OCI-LY1 (cell line): ENCODE measurements at regions not wholly inside any gene's neighbourhood (a gene's known extent, or its start where the extent isn't known, plus 50 kb on each side); places are given as distances from the start of the nearest gene placed in this dataset.

Experiments
- H2AFZ ChIP-seq: fragments of 200-600 bp; sonication (generic), shearing (Covaris generic); 2 replicates; pipeline ENCODE4 v1.6.0; 2014; ENCODE audit warnings: antibody characterized with exemption, mild to moderate bottlenecking, low read length
- H3F3A ChIP-seq: fragments of 200-600 bp; sonication (generic), shearing (Covaris generic); 2 replicates; pipeline ENCODE4 v1.6.0; 2014; ENCODE audit warnings: mild to moderate bottlenecking, antibody characterized with exemption, low read length, moderate library complexity; ENCODE audit not compliant: insufficient read depth
- H3K27ac ChIP-seq: fragments of 200-600 bp; sonication (generic); 2 replicates; pipeline ENCODE4 v1.5.1; 2014; ENCODE audit warnings: low read length, mixed run types, mild to moderate bottlenecking, low read depth; ENCODE audit not compliant: poor library complexity, severe bottlenecking
- H3K27me3 ChIP-seq: fragments of 200-600 bp; sonication (generic); 2 replicates; pipeline ENCODE4 v1.6.0; 2014; ENCODE audit warnings: antibody characterized with exemption, mild to moderate bottlenecking, low read length, moderate library complexity; ENCODE audit not compliant: insufficient read depth
- H3K36me3 ChIP-seq: fragments of 200-600 bp; sonication (generic); 2 replicates; pipeline ENCODE4 v1.6.1; 2014; ENCODE audit warnings: mild to moderate bottlenecking, antibody characterized with exemption, low read length, moderate library complexity, mixed read lengths; ENCODE audit not compliant: insufficient read depth
- H3K4me1 ChIP-seq: fragments of 200-600 bp; sonication (generic); 2 replicates; pipeline ENCODE4 v1.5.1; 2014; ENCODE audit warnings: mild to moderate bottlenecking, low read length, moderate library complexity; ENCODE audit not compliant: insufficient read depth, severe bottlenecking
- H3K4me2 ChIP-seq: fragments of 200-600 bp; sonication (generic), shearing (Covaris generic); 2 replicates; pipeline ENCODE4 v1.6.1; 2014; ENCODE audit warnings: low read length
- H3K4me3 ChIP-seq: fragments of 200-600 bp; sonication (generic); 2 replicates; pipeline ENCODE4 v1.5.1; 2014; ENCODE audit warnings: low read length, low read depth, mild to moderate bottlenecking, mixed read lengths; ENCODE audit not compliant: poor library complexity, severe bottlenecking
- H3K79me2 ChIP-seq: fragments of 200-600 bp; shearing (Covaris generic); 2 replicates; pipeline ENCODE4 v1.6.1; 2016; ENCODE audit warnings: mixed run types, low read length, mixed read lengths; ENCODE audit not compliant: insufficient read depth
- H3K9ac ChIP-seq: fragments of 200-600 bp; sonication (generic), shearing (Covaris generic); 2 replicates; pipeline ENCODE4 v1.6.1; 2014; ENCODE audit warnings: mild to moderate bottlenecking, low read length, mixed read lengths
- H3K9me2 ChIP-seq: fragments of 200-600 bp; sonication (generic), shearing (Covaris generic); 2 replicates; pipeline ENCODE4 v1.6.1; 2014; ENCODE audit warnings: low read depth, mild to moderate bottlenecking, low read length, mixed read lengths
- H3K9me3 ChIP-seq: fragments of 200-600 bp; shearing (Covaris generic); 2 replicates; pipeline ENCODE4 v1.6.1; 2014; ENCODE audit warnings: low read length, mixed read lengths
- H4K20me1 ChIP-seq: fragments of 200-600 bp; sonication (generic), shearing (Covaris generic); 2 replicates; pipeline ENCODE4 v1.6.0; 2016; ENCODE audit warnings: mild to moderate bottlenecking, low read length; ENCODE audit not compliant: insufficient read depth
- EZH2 ChIP-seq: fragments of 200-600 bp; sonication (generic), shearing (Covaris generic); IDR thresholded peaks from 2 replicates; pipeline ENCODE4 v1.8.0; 2017; ENCODE audit warnings: borderline replicate concordance, mixed run types, mild to moderate bottlenecking, antibody characterized with exemption, low read length, moderate library complexity, mixed read lengths
- TF ChIP-seq, protein P1 (sequence below): fragments of 200-600 bp; sonication (generic), shearing (Covaris generic); IDR thresholded peaks from 2 replicates; pipeline ENCODE4 v1.5.1; 2017; ENCODE audit warnings: mild to moderate bottlenecking, antibody characterized with exemption, low read length, moderate library complexity, mixed read lengths

DNA sequence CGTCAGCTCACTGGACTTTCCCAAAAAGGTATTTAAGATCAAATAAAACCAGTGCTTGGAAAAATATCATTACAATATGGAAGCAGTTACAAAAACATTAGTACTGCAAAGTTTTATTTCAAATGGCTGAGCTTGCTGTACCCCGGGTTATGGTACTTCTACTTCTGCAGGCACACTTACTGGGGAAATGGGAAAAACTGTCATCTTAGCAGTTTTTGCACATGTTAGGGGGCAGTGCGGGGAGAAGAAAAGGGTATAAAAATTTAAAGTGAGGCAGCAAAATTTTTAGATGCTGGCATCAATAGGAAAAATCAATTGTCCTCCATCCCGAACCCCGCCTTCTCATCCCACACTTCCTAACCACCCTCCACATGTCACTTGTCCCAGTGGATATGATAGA is 133.4 kb downstream of the ATG4C start:
- Histone ChIP-seq H3K4me2 (no peak overlapping the region), H3K4me3 (no peak overlapping the region), H4K20me1 (no peaks in the 10 kb centered on the region), H2AFZ (no peak overlapping the region), H3F3A (no peaks in the 10 kb centered on the region), H3K9ac (no peak overlapping the region), H3K9me3 (no peaks in the 10 kb centered on the region), H3K27me3 (peaks cover 5% of the 10 kb centered on the region), H3K79me2 (no peaks in the 10 kb centered on the region), H3K27ac (no peak overlapping the region), H3K36me3 (no peaks in the 10 kb centered on the region), H3K4me1 (no peaks in the 10 kb centered on the region), H3K9me2 (no peaks in the 10 kb centered on the region)
- TF ChIP-seq, protein P1, sequence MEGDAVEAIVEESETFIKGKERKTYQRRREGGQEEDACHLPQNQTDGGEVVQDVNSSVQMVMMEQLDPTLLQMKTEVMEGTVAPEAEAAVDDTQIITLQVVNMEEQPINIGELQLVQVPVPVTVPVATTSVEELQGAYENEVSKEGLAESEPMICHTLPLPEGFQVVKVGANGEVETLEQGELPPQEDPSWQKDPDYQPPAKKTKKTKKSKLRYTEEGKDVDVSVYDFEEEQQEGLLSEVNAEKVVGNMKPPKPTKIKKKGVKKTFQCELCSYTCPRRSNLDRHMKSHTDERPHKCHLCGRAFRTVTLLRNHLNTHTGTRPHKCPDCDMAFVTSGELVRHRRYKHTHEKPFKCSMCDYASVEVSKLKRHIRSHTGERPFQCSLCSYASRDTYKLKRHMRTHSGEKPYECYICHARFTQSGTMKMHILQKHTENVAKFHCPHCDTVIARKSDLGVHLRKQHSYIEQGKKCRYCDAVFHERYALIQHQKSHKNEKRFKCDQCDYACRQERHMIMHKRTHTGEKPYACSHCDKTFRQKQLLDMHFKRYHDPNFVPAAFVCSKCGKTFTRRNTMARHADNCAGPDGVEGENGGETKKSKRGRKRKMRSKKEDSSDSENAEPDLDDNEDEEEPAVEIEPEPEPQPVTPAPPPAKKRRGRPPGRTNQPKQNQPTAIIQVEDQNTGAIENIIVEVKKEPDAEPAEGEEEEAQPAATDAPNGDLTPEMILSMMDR: no peak
- TF ChIP-seq EZH2: no peak

DNA sequence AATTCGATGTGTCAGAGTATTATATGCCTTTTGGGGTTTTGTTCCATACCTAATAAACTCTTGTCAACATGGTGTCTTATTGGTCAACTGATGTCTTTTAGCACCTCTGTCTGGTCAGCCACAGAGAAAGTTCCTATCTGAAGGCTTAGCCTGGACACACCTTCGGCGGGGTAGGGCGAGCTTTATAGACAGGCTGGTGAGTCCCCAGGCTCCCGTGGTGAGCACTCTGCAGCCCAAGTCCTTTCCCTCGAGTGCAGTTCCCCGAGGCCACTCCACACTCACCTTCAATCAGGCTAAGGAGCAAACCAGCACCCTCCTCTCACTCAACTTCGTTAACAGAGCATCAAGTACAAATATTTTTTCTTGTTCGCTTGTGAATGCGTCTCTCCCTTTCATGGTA is 133.9 kb downstream of the ATG4C start:
- Histone ChIP-seq H3F3A (no peaks in the 10 kb centered on the region), H3K4me2 (no peak overlapping the region), H3K4me1 (no peaks in the 10 kb centered on the region), H4K20me1 (no peaks in the 10 kb centered on the region), H3K36me3 (no peaks in the 10 kb centered on the region), H3K27me3 (peaks cover 5% of the 10 kb centered on the region), H3K9me3 (no peaks in the 10 kb centered on the region), H3K4me3 (no peak overlapping the region), H3K79me2 (no peaks in the 10 kb centered on the region), H3K9ac (no peak overlapping the region), H2AFZ (no peak overlapping the region), H3K27ac (no peak overlapping the region), H3K9me2 (no peaks in the 10 kb centered on the region)
- TF ChIP-seq, protein P1: no peak
- TF ChIP-seq EZH2: no peak

DNA sequence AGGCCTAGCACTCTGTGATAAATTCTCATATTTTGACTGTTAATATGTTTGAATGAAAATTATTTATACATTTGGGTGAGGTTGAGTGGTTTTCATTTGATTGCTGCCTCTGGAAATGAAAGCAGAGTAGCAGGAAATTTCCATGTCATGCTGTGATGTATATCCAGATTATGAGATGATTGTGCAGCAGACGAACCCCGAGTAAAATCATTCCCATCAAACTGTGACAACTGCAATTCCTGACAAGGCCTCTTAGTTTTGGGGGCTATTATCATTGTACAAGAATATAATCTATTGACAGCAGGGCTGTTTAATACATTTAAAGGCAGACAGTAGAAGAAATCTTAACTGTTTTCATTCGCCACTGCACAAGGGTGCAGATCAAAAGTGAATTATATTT is 134.8 kb downstream of the ATG4C start:
- Histone ChIP-seq H3K36me3 (no peaks in the 10 kb centered on the region), H3K9me3 (no peaks in the 10 kb centered on the region), H4K20me1 (no peaks in the 10 kb centered on the region), H3K27me3 (peaks cover 5% of the 10 kb centered on the region), H3K4me2 (no peak overlapping the region), H3K9ac (no peak overlapping the region), H3K79me2 (no peaks in the 10 kb centered on the region), H3K4me1 (no peaks in the 10 kb centered on the region), H3K27ac (no peak overlapping the region), H3K4me3 (no peak overlapping the region), H3K9me2 (no peaks in the 10 kb centered on the region), H3F3A (no peaks in the 10 kb centered on the region), H2AFZ (no peak overlapping the region)
- TF ChIP-seq, protein P1: no peak
- no peak for TF ChIP-seq EZH2
